ENCODE measurements at regions not wholly inside any gene's neighbourhood (a gene's known extent, or its start where the extent isn't known, plus 50 kb on each side); places are given as distances from the start of the nearest gene placed in this dataset.

DNA sequence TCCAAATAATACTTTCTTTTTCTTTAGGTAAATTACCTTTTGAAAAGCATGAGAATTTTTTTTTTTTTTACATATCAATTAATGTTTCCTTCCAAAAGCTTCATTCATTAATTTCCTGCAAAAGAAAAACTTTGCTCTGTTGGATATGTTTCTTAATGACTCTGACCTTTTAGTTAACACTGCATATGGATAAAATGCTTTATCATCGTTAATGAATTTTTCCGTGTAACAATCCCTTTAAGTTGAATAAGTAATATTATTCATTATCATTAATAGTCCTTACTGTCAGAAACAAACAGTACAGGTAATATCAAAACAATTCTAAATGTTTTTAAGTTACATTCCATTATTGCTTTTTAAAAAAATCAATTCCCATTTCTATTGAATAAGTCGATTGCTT lies 345.1 kb downstream of the SAMD5 start:
- no peak for DNase-seq (ENCODE audit: low read depth in 1 of 2, low spot score in 1 of 2)
- H3K4me3 ChIP-seq (replicated peaks; ENCODE audit: insufficient read depth, low read length): no peak overlapping the region
- TF ChIP-seq SPI1 (IDR thresholded peaks at IDR 0.05; ENCODE audit: borderline replicate concordance, low read depth) (no peak), CTCF (IDR thresholded peaks at IDR 0.05; ENCODE audit: insufficient read depth, low read length) (no peak), POLR2AphosphoS5 (IDR thresholded peaks at IDR 0.05; ENCODE audit: low read depth) (no peak), REST (IDR thresholded peaks at IDR 0.05; ENCODE audit: insufficient replicate concordance, low read depth) (no peak), GABPA (IDR thresholded peaks at IDR 0.05; ENCODE audit: low read depth) (no peak)
- no peaks in the 10 kb centered on the region for H3K27me3 ChIP-seq (ENCODE audit: insufficient read depth, poor library complexity, severe bottlenecking)
- no peak overlapping the region for H3K27ac ChIP-seq (replicated peaks)

GRCh38 chr6:147855803-147856482 lies 347.5 kb downstream of the SAMD5 start:
- no peak for DNase-seq (ENCODE audit: low read depth in 1 of 2, low spot score in 1 of 2)
- TF ChIP-seq GABPA (IDR thresholded peaks at IDR 0.05; ENCODE audit: low read depth) (no peak), SPI1 (IDR thresholded peaks at IDR 0.05; ENCODE audit: borderline replicate concordance, low read depth) (no peak), POLR2AphosphoS5 (IDR thresholded peaks at IDR 0.05; ENCODE audit: low read depth) (no peak), REST (IDR thresholded peaks at IDR 0.05; ENCODE audit: insufficient replicate concordance, low read depth) (no peak), CTCF (IDR thresholded peaks at IDR 0.05; ENCODE audit: insufficient read depth, low read length) (no peak)
- H3K27ac ChIP-seq (replicated peaks): no peak overlapping the region
- H3K4me3 ChIP-seq (replicated peaks; ENCODE audit: insufficient read depth, low read length): no peak overlapping the region
- no peaks in the 10 kb centered on the region for H3K27me3 ChIP-seq (ENCODE audit: insufficient read depth, poor library complexity, severe bottlenecking)

DNA sequence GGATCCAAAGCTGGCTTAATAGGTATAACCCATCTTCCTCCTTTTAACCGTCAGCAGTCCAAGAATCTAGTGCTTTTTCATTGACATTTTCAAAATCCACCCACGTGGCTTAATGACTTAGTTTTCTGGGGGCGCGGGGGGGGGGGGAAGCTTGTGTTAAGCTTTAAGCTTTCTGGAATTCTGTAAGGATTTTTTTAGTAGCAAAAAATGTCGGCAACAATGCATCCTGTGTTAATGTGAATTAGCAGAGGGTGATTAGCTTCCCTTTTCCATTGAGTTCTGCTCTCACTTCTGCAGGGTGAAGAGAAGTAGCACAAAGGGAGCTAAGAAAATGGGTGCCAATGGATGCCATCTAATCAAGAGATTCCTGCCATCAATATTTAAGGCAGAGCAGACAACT lies 348.2 kb downstream of the SAMD5 start:
- TF ChIP-seq GABPA (IDR thresholded peaks at IDR 0.05; ENCODE audit: low read depth): no peak
- no peak for TF ChIP-seq REST (IDR thresholded peaks at IDR 0.05; ENCODE audit: insufficient replicate concordance, low read depth)
- TF ChIP-seq POLR2AphosphoS5 (IDR thresholded peaks at IDR 0.05; ENCODE audit: low read depth): no peak
- Histone ChIP-seq H3K4me3 (replicated peaks; ENCODE audit: insufficient read depth, low read length) (no peak overlapping the region), H3K27ac (replicated peaks) (no peak overlapping the region), H3K27me3 (ENCODE audit: insufficient read depth, poor library complexity, severe bottlenecking) (no peaks in the 10 kb centered on the region)
- no peak for DNase-seq (ENCODE audit: low read depth in 1 of 2, low spot score in 1 of 2)

Measured in HL-60 (cell line).